ENCODE measurements at regions not wholly inside any gene's neighbourhood (a gene's known extent, or its start where the extent isn't known, plus 50 kb on each side); places are given as distances from the start of the nearest gene placed in this dataset.

DNA sequence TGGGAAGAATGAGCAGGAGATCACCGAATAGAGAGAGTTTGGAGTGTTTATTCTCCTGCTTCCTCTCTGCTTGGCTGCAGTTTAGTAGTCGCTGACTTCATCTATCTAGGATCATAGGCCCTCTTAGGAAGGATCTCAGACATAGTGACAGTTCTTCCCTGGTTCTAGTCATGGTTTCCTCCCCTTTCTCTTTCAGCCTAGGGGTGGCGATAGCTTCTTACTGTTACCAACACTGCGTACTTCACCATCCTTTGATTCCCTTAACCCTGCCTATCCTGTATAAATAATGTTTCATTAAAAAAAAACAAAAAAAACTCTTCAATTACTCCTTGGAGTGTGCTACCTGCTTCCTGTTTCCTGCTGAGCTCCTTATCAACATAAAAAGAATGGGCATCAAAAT lies 103.8 kb downstream of the DDX53 start:
- Histone ChIP-seq H3K79me2 (ENCODE audit: control insufficient read depth, insufficient read depth, low read length) (no peaks in the 10 kb centered on the region), H3K4me3 (no peak overlapping the region), H3K4me1 (replicated peaks in 1 of 2; ENCODE audit: control insufficient read depth in 2 of 2, insufficient read depth in 2 of 2, low read length in 2 of 2) (no peaks in the 10 kb centered on the region), H3K27me3 (ENCODE audit: control insufficient read depth in 2 of 2, insufficient read depth in 2 of 2, low read length in 2 of 2) (no peaks in the 10 kb centered on the region), H3K27ac (ENCODE audit: extremely low read depth, low read depth, low read length) (no peak overlapping the region), H3K4me2 (ENCODE audit: insufficient read depth, low read length) (no peak overlapping the region), H3K9me1 (ENCODE audit: control insufficient read depth, insufficient read depth, low read length) (no peaks in the 10 kb centered on the region), H2AFZ (ENCODE audit: low read depth, low read length) (no peak overlapping the region), H3K9ac (ENCODE audit: insufficient read depth in 1 of 2, low read depth in 2 of 2, low read length in 2 of 2) (no peak overlapping the region), H3K36me3 (ENCODE audit: control insufficient read depth, insufficient read depth, low read length) (no peaks in the 10 kb centered on the region), H3K9me3 (replicated peaks; ENCODE audit: control insufficient read depth, insufficient read depth, low read depth, low read length) (no peaks in the 10 kb centered on the region), H4K20me1 (replicated peaks; ENCODE audit: control insufficient read depth, insufficient read depth, low read length) (no peaks in the 10 kb centered on the region)
- in situ Hi-C loops (cut with MboI) = no loop called here
- no TSS peak for BruUV-seq (replicated peaks)
- no peak for DNase-seq (ENCODE audit: extremely low read depth in 1 of 4, low spot score in 3 of 4)
- TF ChIP-seq TAF15 (IDR thresholded peaks at IDR 0.05; ENCODE audit: low read depth, low read length) (no peak), RBM17 (IDR thresholded peaks at IDR 0.05; ENCODE audit: borderline replicate concordance, low read depth, low read length) (no peak), ETV6 (IDR thresholded peaks at IDR 0.05; ENCODE audit: borderline replicate concordance in 1 of 2, low read depth in 2 of 2, low read length in 1 of 2) (no peak), ETV6 (CRISPR knock-in tag; IDR thresholded peaks at IDR 0.05; ENCODE audit: borderline replicate concordance) (no peak), NCOR1 (IDR thresholded peaks at IDR 0.05) (no peak), FOXP1 (CRISPR knock-in tag; IDR thresholded peaks at IDR 0.05) (no peak), TAF9B (IDR thresholded peaks at IDR 0.05; ENCODE audit: partially characterized antibody) (no peak), ATF7 (IDR thresholded peaks at IDR 0.05) (no peak), CBFB (CRISPR knock-in tag; IDR thresholded peaks at IDR 0.05) (no peak), ZNF583 (CRISPR knock-in tag; IDR thresholded peaks at IDR 0.05) (no peak), ZC3H11A (IDR thresholded peaks at IDR 0.05; ENCODE audit: low read depth, low read length) (no peak), SAP30 (IDR thresholded peaks at IDR 0.05; ENCODE audit: borderline replicate concordance, insufficient read depth, low read depth, low read length, poor library complexity, severe bottlenecking) (no peak), ZNF3 (CRISPR knock-in tag; IDR thresholded peaks at IDR 0.05) (no peak), CBX3 (IDR thresholded peaks at IDR 0.05; ENCODE audit: borderline replicate concordance in 1 of 2, low read length in 2 of 2) (no peak), TCF3 (CRISPR knock-in tag; IDR thresholded peaks at IDR 0.05) (no peak), NFIC (IDR thresholded peaks at IDR 0.05) (no peak)
- TF ChIP-seq, protein P1, sequence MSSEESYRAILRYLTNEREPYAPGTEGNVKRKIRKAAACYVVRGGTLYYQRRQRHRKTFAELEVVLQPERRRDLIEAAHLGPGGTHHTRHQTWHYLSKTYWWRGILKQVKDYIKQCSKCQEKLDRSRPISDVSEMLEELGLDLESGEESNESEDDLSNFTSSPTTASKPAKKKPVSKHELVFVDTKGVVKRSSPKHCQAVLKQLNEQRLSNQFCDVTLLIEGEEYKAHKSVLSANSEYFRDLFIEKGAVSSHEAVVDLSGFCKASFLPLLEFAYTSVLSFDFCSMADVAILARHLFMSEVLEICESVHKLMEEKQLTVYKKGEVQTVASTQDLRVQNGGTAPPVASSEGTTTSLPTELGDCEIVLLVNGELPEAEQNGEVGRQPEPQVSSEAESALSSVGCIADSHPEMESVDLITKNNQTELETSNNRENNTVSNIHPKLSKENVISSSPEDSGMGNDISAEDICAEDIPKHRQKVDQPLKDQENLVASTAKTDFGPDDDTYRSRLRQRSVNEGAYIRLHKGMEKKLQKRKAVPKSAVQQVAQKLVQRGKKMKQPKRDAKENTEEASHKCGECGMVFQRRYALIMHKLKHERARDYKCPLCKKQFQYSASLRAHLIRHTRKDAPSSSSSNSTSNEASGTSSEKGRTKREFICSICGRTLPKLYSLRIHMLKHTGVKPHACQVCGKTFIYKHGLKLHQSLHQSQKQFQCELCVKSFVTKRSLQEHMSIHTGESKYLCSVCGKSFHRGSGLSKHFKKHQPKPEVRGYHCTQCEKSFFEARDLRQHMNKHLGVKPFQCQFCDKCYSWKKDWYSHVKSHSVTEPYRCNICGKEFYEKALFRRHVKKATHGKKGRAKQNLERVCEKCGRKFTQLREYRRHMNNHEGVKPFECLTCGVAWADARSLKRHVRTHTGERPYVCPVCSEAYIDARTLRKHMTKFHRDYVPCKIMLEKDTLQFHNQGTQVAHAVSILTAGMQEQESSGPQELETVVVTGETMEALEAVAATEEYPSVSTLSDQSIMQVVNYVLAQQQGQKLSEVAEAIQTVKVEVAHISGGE (CRISPR knock-in tag; IDR thresholded peaks at IDR 0.05) = no peak
- 0% methylated on average over 4 of the region's 4 CpGs for WGBS (ENCODE audit: insufficient coverage, low coverage, missing lambda C conversion rate)
- no peak for FAIRE-seq
- CTCF ChIA-PET (ENCODE audit: low intra/inter-chr PET ratio) = no interaction called here
- ATAC-seq = no peak
- intact Hi-C loops (cut with micrococcal nuclease) = no loop called here
- POLR2A ChIA-PET = no interaction called here
